GM21786 (cell line): ENCODE measurements at regions not wholly inside any gene's neighbourhood (a gene's known extent, or its start where the extent isn't known, plus 50 kb on each side); places are given as distances from the start of the nearest gene placed in this dataset.

Source experiments
- ATAC-seq: cut with Tn5 transposase; IDR thresholded peaks from one replicate; pipeline ENCODE4 v1.9.1; 2021; ENCODE audit not compliant: unreplicated experiment

- no peak for ATAC-seq
These were observed 189.6 kb downstream of the BCOR start for GRCh38 chrX:39907964-39908661.

- no peak for ATAC-seq
These were observed 187.8 kb downstream of the BCOR start for GRCh38 chrX:39909996-39910395.

GRCh38 chrX:39910651-39911050 lies 187.1 kb downstream of the BCOR start:
- no peak for ATAC-seq

- ATAC-seq: no peak
These were observed 186.4 kb downstream of the BCOR start for GRCh38 chrX:39911278-39911897.

GRCh38 chrX:39912126-39912525 lies 185.6 kb downstream of the BCOR start:
- no peak for ATAC-seq

GRCh38 chrX:39915081-39915480 lies 182.7 kb downstream of the BCOR start:
- no peak for ATAC-seq

- ATAC-seq: no peak
These were observed 182.2 kb downstream of the BCOR start for GRCh38 chrX:39915596-39915995.

GRCh38 chrX:39921838-39922237 lies 175.9 kb downstream of the BCOR start:
- ATAC-seq: no peak

- no peak for ATAC-seq
These were observed 175.3 kb downstream of the BCOR start for GRCh38 chrX:39922488-39922887.

GRCh38 chrX:39922926-39923325 lies 174.8 kb downstream of the BCOR start:
- ATAC-seq: no peak

GRCh38 chrX:39927380-39927779 lies 170.4 kb downstream of the BCOR start:
- ATAC-seq: no peak

- ATAC-seq: no peak
These were observed 168.9 kb downstream of the BCOR start for GRCh38 chrX:39928704-39929378.

- no peak for ATAC-seq
These were observed 168.3 kb downstream of the BCOR start for GRCh38 chrX:39929379-39930025.

- no peak for ATAC-seq
These were observed 166.8 kb downstream of the BCOR start for GRCh38 chrX:39930786-39931528.

GRCh38 chrX:39931529-39932282 lies 166.1 kb downstream of the BCOR start:
- no peak for ATAC-seq

GRCh38 chrX:39935411-39936064 lies 162.2 kb downstream of the BCOR start:
- no peak for ATAC-seq

- ATAC-seq: peak; percentile 90
These were observed 160.6 kb downstream of the BCOR start for GRCh38 chrX:39936886-39937770.

GRCh38 chrX:39938466-39938865 lies 159.3 kb downstream of the BCOR start:
- ATAC-seq: no peak

- no peak for ATAC-seq
These were observed 158.1 kb downstream of the BCOR start for GRCh38 chrX:39939678-39940077.
